ENCODE measurements at regions not wholly inside any gene's neighbourhood (a gene's known extent, or its start where the extent isn't known, plus 50 kb on each side); places are given as distances from the start of the nearest gene placed in this dataset.

DNA sequence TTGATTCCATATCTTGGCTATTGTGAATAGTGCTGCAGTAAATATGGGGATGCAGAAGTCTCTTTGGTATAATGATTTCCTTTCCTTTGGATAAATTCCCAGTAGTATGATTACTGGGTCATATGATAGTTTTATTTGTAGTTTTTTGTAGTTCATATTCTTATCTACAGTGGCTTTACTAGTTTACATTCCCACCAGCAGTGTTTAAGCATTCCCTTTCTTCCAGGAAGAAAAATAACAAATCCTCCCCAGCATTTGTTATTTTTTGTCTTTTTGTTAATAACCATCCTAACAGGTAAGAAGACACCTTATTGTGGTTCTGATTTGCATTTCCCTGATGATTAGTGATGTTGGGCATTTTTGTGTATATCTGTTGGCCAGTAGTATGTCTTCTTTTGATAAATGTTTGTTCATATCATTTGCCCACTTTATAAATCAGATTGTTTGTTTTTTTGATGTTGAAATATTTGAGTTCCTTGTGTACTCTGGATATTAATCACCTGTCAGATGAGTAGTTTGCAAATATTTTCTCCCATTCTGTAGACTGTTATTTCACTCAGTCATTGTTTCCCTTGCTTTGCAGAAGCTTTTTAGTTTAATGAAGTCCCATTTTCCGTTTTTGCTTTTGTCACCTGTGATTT lies 163.3 kb upstream of the THRB start:
- TF ChIP-seq HDAC6 (IDR thresholded peaks at IDR 0.05; ENCODE audit: low read depth, low read length) (no peak), TAF1 (IDR thresholded peaks at IDR 0.05; ENCODE audit: low read depth, low read length) (no peak), POLR2A (IDR thresholded peaks at IDR 0.05; ENCODE audit: control extremely low read depth in 1 of 2, low read depth in 2 of 2, low read length in 2 of 2) (no peak)
- TF ChIP-seq, protein P1, sequence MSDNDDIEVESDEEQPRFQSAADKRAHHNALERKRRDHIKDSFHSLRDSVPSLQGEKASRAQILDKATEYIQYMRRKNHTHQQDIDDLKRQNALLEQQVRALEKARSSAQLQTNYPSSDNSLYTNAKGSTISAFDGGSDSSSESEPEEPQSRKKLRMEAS (IDR thresholded peaks at IDR 0.05), result no peak
- TF ChIP-seq, protein P2, sequence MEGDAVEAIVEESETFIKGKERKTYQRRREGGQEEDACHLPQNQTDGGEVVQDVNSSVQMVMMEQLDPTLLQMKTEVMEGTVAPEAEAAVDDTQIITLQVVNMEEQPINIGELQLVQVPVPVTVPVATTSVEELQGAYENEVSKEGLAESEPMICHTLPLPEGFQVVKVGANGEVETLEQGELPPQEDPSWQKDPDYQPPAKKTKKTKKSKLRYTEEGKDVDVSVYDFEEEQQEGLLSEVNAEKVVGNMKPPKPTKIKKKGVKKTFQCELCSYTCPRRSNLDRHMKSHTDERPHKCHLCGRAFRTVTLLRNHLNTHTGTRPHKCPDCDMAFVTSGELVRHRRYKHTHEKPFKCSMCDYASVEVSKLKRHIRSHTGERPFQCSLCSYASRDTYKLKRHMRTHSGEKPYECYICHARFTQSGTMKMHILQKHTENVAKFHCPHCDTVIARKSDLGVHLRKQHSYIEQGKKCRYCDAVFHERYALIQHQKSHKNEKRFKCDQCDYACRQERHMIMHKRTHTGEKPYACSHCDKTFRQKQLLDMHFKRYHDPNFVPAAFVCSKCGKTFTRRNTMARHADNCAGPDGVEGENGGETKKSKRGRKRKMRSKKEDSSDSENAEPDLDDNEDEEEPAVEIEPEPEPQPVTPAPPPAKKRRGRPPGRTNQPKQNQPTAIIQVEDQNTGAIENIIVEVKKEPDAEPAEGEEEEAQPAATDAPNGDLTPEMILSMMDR (IDR thresholded peaks at IDR 0.05; ENCODE audit: control extremely low read depth in 1 of 3, insufficient read depth in 1 of 3, low read depth in 1 of 3, low read length in 3 of 3), result no peak

Measured in H1 (cell line).